Upper lobe of left lung (tissue), 6 donors: ENCODE measurements at regions not wholly inside any gene's neighbourhood (a gene's known extent, or its start where the extent isn't known, plus 50 kb on each side); places are given as distances from the start of the nearest gene placed in this dataset.

Source experiments
- ATAC-seq, 2 donors: fragments of 200-7000 bp; cut with Tn5 transposase; one replicate each; pipeline ENCODE4 v1.9.1; 2022; ENCODE audit warnings: mild to moderate bottlenecking in 2 of 2, moderate library complexity in 2 of 2; ENCODE audit not compliant: low FRiP score in 2 of 2
- DNase-seq, 2 donors: peaks; one replicate each; pipeline ENCODE4 v3.0.0-alpha.2; 2019 to 2020
- H3K27ac ChIP-seq, 4 donors: fragments of 200-600 bp; sonication (generic); one replicate each; pipeline ENCODE4 v1.5.1; 2016 to 2019
- H3K27me3 ChIP-seq, 4 donors: fragments of 200-600 bp; sonication (generic); one replicate each; pipeline ENCODE4 v1.5.1; 2017 to 2019
- H3K36me3 ChIP-seq, 4 donors: fragments of 200-600 bp; sonication (generic); one replicate each; pipeline ENCODE4 v1.5.1; 2016 to 2019
- H3K4me1 ChIP-seq, 4 donors: fragments of 200-600 bp; sonication (generic); one replicate each; pipeline ENCODE4 v1.5.1; 2018 to 2019
- H3K4me3 ChIP-seq, 4 donors: fragments of 200-600 bp; sonication (generic); one replicate each; pipeline ENCODE4 v1.5.1; 2017 to 2019; ENCODE audit warnings: mild to moderate bottlenecking in 2 of 4, moderate library complexity in 1 of 4
- H3K9me3 ChIP-seq, 4 donors: fragments of 200-600 bp; sonication (generic); one replicate each; pipeline ENCODE4 v1.5.1; 2018 to 2019
- EP300 ChIP-seq, 4 donors: sonication (generic); formaldehyde crosslinking; IDR thresholded peaks; one replicate each; pipeline ENCODE4 v1.5.1; 2017; ENCODE audit warnings: antibody characterized with exemption in 4 of 4, control low read depth in 2 of 4
- POLR2A ChIP-seq, 4 donors: fragments of 450-650 bp; IDR thresholded peaks; one replicate each; pipeline ENCODE4 v1.5.1; 2016 to 2017; ENCODE audit warnings: antibody characterized with exemption in 4 of 4, mild to moderate bottlenecking in 2 of 4
- POLR2AphosphoS5 ChIP-seq, 2 donors: sonication (generic); formaldehyde crosslinking; IDR thresholded peaks; one replicate each; pipeline ENCODE4 v1.5.1; 2017; ENCODE audit warnings: antibody characterized with exemption in 2 of 2
- WGBS, 2 donors: methylation state at CpG; one replicate each; pipeline ENCODE4 v1.1.5; 2017 to 2018; 5-methylcytosine and 5-hydroxymethylcytosine counted together
- TF ChIP-seq, protein P1 (sequence below), 6 experiments: fragments of 450-650 bp in 4 of 6; fragments of 200-600 bp in 2 of 6; sonication (generic) in 2 of 6; IDR thresholded peaks; one replicate each; pipeline ENCODE4 v1.5.1; 2016 to 2019; ENCODE audit warnings: antibody characterized with exemption in 6 of 6
- donor health status: DM: no; HTN: no; CAD: no; lungs with moderate emphysema.
- donor health status: DM: no; HTN: yes; CAD: no; lungs with severe emphysema.

DNA sequence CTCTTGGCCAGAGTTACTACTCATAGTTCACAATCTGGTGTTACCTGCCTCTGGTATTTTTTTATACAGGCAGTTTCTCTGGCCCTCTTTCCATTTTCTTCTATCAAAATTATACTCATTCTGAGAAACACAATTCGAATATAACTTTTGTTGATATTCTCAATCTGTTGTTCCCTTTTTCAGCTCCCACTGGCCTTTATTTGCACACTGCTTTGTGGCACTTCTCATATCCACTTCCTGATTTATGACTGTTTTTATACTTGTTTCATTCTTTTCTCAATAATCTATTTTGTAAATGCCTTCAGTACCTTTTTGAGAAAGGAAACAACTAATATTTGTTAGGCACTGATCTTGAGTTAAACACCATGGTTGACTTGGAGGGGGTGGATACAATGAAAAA lies 93.8 kb upstream of the HDAC9 start:
- H3K27me3 ChIP-seq, result no peaks in the 10 kb centered on the region
- ATAC-seq (no peak), DNase-seq (no peak)
- 48 to 51% methylated on average over 1 of the region's 1 CpG for WGBS, 2 donors
- no peaks in the 10 kb centered on the region for H3K36me3 ChIP-seq
- H3K4me3 ChIP-seq, result no peak overlapping the region
- H3K27ac ChIP-seq, result no peak overlapping the region
- H3K9me3 ChIP-seq, result no peaks in the 10 kb centered on the region
- TF ChIP-seq POLR2AphosphoS5 (IDR thresholded peaks at IDR 0.05) (no peak), EP300 (IDR thresholded peaks at IDR 0.05) (no peak), POLR2A (IDR thresholded peaks at IDR 0.05) (no peak)
- TF ChIP-seq, protein P1, sequence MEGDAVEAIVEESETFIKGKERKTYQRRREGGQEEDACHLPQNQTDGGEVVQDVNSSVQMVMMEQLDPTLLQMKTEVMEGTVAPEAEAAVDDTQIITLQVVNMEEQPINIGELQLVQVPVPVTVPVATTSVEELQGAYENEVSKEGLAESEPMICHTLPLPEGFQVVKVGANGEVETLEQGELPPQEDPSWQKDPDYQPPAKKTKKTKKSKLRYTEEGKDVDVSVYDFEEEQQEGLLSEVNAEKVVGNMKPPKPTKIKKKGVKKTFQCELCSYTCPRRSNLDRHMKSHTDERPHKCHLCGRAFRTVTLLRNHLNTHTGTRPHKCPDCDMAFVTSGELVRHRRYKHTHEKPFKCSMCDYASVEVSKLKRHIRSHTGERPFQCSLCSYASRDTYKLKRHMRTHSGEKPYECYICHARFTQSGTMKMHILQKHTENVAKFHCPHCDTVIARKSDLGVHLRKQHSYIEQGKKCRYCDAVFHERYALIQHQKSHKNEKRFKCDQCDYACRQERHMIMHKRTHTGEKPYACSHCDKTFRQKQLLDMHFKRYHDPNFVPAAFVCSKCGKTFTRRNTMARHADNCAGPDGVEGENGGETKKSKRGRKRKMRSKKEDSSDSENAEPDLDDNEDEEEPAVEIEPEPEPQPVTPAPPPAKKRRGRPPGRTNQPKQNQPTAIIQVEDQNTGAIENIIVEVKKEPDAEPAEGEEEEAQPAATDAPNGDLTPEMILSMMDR (IDR thresholded peaks at IDR 0.05), result no peak
- H3K4me1 ChIP-seq, result no peaks in the 10 kb centered on the region

DNA sequence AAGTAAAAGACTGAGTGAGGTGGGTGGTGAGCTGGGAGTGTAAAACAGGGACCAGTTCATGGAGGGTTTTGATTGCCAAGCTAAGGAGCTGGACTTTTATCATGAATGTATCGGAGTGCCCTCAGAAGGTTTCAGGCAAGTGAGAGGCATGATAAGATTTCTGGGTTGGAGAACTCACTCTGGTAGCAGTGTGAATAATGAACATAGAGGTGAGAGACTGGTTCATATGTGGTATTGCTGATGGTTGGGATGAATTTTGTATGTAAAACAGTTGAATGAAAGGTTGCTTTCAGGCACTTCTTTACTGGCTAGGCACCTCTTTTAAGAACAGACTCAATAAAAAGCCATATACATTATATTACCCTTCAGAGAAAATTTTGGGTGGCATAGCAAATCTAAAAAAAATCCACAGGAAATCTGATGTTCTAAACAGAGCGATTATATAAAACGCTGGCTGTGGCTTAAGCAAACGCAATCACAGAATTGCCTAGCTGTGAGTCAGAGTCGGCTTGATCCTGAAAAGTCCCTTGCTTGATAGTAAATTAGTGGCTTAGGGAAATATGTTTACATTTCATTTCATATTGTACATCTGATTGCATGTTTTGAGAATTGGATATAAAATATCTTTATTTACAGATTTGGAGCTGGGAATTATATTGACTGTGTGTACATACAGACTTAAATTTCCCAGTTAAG lies 92.9 kb upstream of the HDAC9 start:
- no peak for ATAC-seq
- Histone ChIP-seq H3K4me3 (no peak overlapping the region), H3K4me1 (no peaks in the 10 kb centered on the region), H3K27ac (no peak overlapping the region), H3K36me3 (no peaks in the 10 kb centered on the region), H3K9me3 (no peaks in the 10 kb centered on the region), H3K27me3 (no peaks in the 10 kb centered on the region)
- WGBS, 2 donors, result 65 to 68% methylated on average over 5 of the region's 5 CpGs
- no peak for DNase-seq
- no peak for TF ChIP-seq POLR2A (IDR thresholded peaks at IDR 0.05)
- TF ChIP-seq EP300 (IDR thresholded peaks at IDR 0.05), result no peak
- TF ChIP-seq, protein P1 (IDR thresholded peaks at IDR 0.05), result no peak

DNA sequence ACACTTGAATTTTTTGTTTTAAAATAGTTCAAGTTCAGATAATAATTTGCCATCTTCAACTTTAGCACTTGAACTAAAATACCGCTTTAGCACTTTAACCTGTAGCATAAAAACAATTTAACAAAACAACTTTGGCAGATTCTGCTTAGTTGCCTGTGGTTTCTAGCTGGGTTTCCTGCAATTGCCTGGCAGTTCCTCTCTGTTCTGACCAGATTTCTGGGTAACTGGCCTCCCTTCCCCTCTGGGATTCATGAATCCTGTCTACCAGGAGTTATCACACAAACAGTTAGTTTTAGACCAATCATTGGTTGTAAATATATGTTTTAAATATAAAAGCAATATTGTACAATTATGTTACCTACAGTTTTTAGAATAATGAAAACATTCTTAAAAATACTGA lies 89.8 kb upstream of the HDAC9 start:
- no peak for ATAC-seq

DNA sequence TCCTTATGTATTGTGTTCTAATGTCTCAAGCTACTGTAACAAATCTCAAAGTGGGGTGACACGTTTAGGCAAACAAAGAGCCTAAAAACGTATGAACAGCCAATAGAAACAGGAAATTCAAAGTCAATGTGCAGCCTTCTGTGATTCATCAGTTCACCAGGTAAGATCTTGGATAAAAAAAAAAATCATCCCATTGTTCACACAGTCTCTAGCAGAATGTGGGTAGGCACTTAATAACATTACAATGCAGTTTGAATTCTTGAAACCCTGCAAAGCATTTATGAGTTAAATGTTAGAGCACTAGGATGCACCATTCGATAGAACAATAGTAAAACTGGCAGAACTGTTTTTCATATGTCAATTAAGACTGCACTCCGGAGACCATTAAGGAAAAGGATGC lies 88.2 kb upstream of the HDAC9 start:
- TF ChIP-seq POLR2A (IDR thresholded peaks at IDR 0.05), result no peak
- H3K27me3 ChIP-seq, result no peaks in the 10 kb centered on the region
- no peaks in the 10 kb centered on the region for H3K4me1 ChIP-seq
- DNase-seq, result no peak
- 43 to 44% methylated on average over 4 of the region's 4 CpGs for WGBS, 2 donors
- no peak for ATAC-seq
- H3K4me3 ChIP-seq, result no peak overlapping the region
- no peaks in the 10 kb centered on the region for H3K36me3 ChIP-seq
- no peaks in the 10 kb centered on the region for H3K9me3 ChIP-seq
- H3K27ac ChIP-seq, result no peak overlapping the region

More for the DNA sequence above, 89.8 kb upstream of the HDAC9 start:
- Histone ChIP-seq H3K27me3 (no peaks in the 10 kb centered on the region), H3K4me1 (no peaks in the 10 kb centered on the region), H3K4me3 (no peak overlapping the region), H3K27ac (no peak overlapping the region), H3K36me3 (no peaks in the 10 kb centered on the region), H3K9me3 (no peaks in the 10 kb centered on the region)
- WGBS, 2 donors, result 76 to 79% methylated on average over 1 of the region's 1 CpG
- TF ChIP-seq EP300 (IDR thresholded peaks at IDR 0.05), result no peak
- TF ChIP-seq POLR2A (IDR thresholded peaks at IDR 0.05), result no peak
- TF ChIP-seq, protein P1 (IDR thresholded peaks at IDR 0.05), result no peak
- no peak for TF ChIP-seq POLR2AphosphoS5 (IDR thresholded peaks at IDR 0.05)
- DNase-seq, result no peak

DNA sequence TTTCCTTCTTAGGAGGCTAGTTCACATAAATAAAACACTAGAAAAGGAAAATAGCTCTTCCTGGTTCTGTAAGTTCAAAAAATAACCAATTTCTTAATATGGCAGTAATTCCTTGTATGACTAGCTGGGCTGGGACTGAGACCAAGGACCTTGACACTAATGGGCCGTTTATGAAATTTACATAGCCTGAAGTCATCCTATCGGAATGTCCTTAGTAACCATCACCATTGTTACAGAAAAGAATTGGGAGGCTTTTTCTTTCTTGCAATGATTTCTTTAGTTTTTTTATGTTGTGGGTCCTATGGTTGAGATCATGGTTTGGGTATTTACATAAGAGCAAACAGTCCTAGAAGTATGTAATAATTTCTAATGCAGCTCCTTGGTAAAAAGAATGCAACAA lies 87.1 kb upstream of the HDAC9 start:
- TF ChIP-seq POLR2A (IDR thresholded peaks at IDR 0.05), result no peak
- no peak for TF ChIP-seq POLR2AphosphoS5 (IDR thresholded peaks at IDR 0.05)
- TF ChIP-seq EP300 (IDR thresholded peaks at IDR 0.05), result no peak
- TF ChIP-seq, protein P1 (IDR thresholded peaks at IDR 0.05), result no peak
- H3K36me3 ChIP-seq, result no peaks in the 10 kb centered on the region
- WGBS, 2 donors, result 49 to 61% methylated on average over 2 of the region's 2 CpGs
- no peak overlapping the region for H3K4me3 ChIP-seq
- no peak for ATAC-seq
- no peaks in the 10 kb centered on the region for H3K9me3 ChIP-seq
- H3K27ac ChIP-seq, result no peak overlapping the region
- no peak for DNase-seq
- H3K27me3 ChIP-seq, result no peaks in the 10 kb centered on the region
- no peaks in the 10 kb centered on the region for H3K4me1 ChIP-seq
